Stimulated activated CD4-positive, alpha-beta T cell treated with anti-CD3 and anti-CD28 coated beads, Interleukin-1b, Interleukin-23, amount 100 ng/mL, for 4 hours (primary cell): ENCODE measurements at regions not wholly inside any gene's neighbourhood (a gene's known extent, or its start where the extent isn't known, plus 50 kb on each side); places are given as distances from the start of the nearest gene placed in this dataset.

Experiments used
- DNase-seq, 2 donors: peaks; one replicate each; pipeline ENCODE4 v3.0.0-alpha.2; 2020; ENCODE audit warnings: low read depth in 2 of 2

GRCh38 chrX:6906608-6907007, 240.9 kb upstream of the STS start:
- DNase-seq: no peak

GRCh38 chrX:6904156-6904555, 243.4 kb upstream of the STS start:
- no peak for DNase-seq

DNA sequence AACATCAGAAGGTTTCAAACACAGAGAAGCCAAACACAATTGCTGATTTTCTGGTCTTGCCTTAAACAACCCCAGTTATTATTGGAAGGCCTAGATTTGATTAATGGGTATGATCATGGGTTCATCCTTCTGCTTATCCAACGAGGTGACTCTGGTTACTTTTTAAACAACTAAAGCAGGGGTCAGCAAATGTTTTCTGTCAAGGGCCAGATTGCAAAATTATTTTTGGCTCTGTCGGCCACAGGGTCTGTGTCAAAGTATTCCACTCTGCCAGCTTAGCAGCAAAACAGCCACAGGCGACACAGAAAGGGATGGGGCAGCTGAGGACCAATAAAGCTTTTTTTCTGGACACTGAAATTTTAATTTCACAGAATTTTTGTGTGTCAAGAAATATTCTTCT, 249.1 kb upstream of the STS start:
- no peak for DNase-seq

GRCh38 chrX:6891404-6891803, 256.1 kb upstream of the STS start:
- no peak for DNase-seq

DNA sequence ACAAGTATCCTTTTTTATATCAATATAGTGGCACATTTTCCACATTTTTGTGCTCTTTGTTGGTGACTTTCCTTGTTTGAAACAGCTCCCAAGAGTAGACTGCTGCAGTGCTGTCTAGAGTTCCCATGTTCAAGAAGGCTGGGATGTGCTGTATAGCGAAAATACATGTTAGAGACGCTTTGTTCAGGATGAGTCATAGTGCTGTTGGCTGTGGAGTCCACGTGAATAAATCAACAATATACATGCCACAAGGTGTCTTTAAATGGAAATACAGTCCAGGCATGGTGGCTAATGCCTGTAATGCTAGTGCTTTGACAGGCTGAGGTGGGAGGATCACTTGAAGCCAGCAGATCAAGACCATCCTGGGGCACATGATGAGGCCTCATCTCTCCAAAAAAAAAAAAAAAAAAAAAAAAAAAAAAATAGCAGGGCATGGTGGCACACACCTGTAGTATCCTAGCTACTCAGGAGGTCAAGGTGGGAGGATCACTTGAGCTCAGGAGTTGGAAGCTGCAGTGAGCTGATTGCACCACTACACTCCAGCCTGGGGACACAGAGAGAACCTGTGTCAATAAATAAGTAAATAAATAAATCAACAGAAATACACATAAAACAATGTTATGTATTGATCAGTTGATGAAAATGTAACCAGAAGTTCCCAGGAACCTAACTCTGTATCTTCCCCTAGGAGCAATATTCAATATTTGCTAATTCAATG, 256.8 kb upstream of the STS start:
- DNase-seq: no peak

DNA sequence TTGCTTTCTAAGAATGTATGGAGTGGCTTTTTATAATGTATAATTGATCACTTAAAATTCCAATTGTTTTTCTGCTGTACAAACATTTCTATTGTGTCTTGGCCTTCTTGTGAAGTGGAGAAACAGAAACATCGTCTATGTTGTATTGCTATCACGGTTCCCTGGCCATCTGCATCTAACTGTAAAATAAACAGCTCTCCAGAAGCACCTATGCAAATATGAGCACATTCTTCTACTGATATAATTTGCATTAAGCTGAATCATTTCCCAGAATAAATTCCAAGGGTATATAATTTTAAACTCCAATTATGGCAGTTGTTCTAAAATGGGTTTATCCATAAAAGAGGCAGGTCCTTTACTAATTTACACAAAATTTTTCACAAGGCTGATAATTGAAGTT, 261.6 kb upstream of the STS start:
- no peak for DNase-seq

GRCh38 chrX:6885396-6885795, 262.1 kb upstream of the STS start:
- DNase-seq: no peak

- no peak for DNase-seq
Measured at GRCh38 chrX:6861456-6861855, 286.1 kb upstream of the STS start.

DNA sequence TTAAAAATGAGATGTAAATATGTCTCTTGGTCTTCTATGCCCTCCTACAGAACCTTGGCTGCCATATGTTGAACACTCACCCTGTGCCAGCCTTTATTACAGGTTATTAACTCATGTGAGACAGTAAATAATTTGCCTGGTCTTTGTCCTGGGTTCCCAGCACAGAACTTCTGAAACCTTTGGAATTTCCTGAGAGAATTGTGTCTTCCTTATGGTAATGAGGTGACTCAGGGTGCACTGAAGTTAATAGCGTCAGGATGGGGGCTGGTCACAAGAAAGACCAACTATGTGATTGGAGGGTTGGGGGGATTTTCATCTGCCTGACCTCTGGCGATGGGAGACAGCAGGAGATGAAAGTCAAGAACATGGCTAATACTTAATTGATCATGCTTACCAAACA, 289.8 kb upstream of the STS start:
- DNase-seq: no peak

GRCh38 chrX:6856471-6856870, 291.0 kb upstream of the STS start:
- DNase-seq: no peak

GRCh38 chrX:6852869-6853268, 294.6 kb upstream of the STS start:
- DNase-seq: no peak

- no peak for DNase-seq
Measured at GRCh38 chrX:6852121-6852520, 295.4 kb upstream of the STS start.

DNA sequence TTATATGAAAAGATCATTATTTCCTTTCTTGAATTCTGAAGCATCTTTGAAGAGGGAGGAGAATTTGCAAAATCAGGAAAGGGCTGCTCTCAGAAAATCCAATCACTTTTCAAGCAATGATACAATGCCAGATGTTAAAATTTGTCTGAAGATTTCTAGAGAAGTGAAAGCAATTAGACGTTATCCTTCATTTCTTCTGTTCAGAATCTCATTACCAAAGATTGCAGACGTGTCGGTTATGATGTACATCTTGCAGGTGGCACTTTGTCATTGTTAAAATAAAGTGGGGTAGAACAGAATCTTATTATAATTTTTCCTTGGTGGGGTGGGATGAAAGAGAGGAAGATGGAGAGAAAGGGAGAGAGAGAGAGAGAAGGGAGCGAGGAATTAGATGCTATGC, 296.4 kb upstream of the STS start:
- DNase-seq: no peak

- DNase-seq: no peak
Measured at GRCh38 chrX:6849716-6850414, 297.6 kb upstream of the STS start.

- no peak for DNase-seq
Measured at GRCh38 chrX:6832619-6833018, 297.7 kb upstream of the VCX3A start.

DNA sequence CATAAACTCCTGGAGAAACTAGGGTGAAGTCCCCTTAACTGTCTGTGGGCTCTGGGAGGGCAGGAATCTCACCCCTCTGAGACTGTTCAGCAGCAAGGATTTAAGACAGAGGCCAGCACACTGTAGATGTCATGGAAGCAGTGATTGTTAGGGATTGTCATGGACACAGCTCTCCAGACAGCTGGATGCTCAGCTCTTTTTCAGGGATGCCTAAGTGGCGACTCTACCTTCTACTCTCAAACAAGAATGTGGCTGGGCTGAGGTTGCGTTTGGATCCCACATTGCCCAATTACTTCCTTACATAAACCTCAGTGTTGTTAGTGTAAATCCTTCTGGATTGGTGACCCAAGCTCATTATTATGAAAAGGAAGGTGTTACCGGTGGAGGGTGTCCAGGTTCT, 291.9 kb upstream of the VCX3A start:
- DNase-seq: no peak

DNA sequence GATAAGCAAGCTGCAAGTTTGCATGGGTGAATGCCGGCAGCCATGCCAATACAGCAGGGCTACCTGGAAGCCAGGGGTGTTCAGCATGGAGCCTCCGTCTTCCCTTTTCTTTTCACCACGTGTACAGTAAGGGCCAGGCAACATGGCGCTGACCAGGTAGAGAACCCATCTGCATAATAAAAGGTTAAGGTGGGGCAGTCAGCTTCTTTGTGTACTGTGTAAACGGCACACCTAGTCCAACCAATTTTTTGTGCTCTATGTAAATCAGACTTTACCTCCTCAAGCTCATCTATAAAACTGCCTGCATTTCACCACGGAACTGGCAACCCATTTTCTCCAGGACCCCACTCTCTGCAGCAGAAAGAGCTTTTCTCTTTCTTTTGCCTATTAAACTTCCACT, 286.8 kb upstream of the VCX3A start:
- no peak for DNase-seq

DNA sequence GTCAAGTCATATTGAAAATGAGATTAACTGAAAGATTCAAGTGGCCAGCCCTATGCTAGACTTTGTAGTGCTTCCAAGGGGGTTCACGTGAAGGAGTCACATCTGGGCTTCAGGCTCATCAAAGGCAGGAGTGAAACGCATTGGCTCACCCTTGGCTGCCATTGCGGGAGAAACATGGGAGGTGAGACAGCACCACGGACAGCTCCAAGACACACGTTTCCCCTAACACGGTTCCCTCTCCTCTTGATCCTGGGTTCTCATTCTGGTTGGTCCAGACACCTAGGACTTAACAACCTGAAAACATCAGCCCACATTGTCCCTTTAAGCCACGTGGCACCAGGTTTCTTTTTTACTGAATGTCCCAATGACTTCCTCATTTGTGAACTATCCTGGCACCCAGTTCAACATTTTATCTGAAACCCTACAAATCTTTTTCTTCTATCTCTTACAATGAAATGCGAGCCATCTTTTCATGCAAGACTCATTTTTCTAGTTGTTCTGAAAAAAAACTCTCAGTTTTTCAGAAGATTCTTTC, 279.0 kb upstream of the VCX3A start:
- DNase-seq: peak in 1 of 2 donors; percentile 0

- DNase-seq: no peak
Measured at GRCh38 chrX:6812087-6812486, 277.2 kb upstream of the VCX3A start.

DNA sequence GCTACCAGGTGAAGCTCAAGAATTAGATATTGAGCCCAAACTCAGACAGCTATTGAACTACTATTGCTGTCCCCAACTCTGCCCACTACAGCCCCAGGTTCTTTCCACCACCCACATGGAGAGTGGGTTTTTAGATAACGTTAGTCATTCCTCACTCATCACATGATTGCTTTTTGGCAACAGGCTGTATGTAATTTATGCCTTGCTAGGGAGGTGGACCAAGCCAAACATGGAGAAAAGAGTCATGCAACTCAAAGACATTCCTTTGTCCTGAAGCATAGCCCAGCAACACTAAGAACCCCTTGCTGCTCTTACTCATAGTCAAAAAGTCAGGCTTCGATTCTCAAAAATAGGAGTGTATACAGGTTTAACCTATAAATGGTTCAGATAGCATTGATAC, 275.9 kb upstream of the VCX3A start:
- DNase-seq: no peak

GRCh38 chrX:6803607-6804006, 268.7 kb upstream of the VCX3A start:
- DNase-seq: no peak

DNA sequence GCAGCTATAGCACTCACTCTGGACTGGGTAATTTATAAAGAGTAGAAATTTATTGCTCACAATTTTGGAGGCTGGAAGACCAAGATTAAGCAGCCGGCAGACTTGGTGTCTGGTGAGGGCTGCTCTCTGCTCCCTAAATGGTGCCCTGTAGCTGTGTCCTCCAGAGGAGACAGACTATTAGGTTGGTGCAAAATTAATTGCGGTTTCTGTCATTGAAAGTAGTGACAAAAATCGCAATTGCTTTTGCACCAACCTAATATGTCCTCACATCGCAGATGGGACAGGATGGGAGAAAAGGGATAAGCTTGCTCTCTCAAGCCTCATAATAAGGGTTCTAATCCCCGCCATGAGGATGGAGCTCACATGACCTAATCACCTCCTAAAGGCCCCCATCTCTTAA, 258.1 kb upstream of the VCX3A start:
- no peak for DNase-seq

DNA sequence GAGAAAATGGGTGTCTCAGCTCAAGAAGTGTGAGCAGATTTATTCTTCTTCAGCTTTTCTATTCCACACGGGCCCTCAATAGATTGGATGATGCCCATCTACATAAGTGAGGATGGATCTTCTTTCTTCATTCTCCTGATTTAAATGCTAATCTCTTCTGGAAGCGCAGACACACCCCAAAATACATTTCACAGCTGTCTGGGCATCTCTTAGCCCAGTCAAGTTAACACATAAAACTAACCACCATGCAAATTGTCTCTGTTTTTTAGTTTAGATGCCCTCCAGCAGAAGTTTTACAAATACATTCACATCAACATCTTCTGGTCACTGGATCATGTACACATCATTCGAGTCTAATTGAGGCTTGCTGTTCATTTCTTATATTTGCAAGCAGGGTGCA, 249.0 kb upstream of the VCX3A start:
- DNase-seq: no peak

DNA sequence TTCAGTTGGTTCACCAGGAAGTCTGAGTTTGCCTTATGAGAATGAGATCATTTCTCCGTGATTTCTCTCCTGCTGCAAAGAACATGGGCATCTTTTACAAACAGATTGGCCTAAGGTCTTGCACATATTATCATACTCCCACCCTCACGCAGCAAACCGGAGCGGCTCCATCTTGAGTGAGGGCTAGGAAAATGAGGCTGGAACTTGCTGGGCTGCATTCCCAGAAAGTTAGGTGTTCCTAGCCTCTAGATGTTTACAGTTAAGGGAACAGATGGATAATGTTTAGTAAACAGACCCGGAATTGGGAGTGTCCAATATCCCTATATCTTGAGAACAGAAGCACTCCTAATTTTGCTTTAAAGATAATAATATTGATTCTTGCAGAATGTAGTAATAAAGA, 247.9 kb upstream of the VCX3A start:
- DNase-seq: no peak
